ENCODE measurements at regions not wholly inside any gene's neighbourhood (a gene's known extent, or its start where the extent isn't known, plus 50 kb on each side); places are given as distances from the start of the nearest gene placed in this dataset.
"Not testable (repeated sequence)": the region's sequence is repeated elsewhere in the genome, so short reads cannot be mapped to it uniquely, and the experiment has no call there.

- DNase-seq, result no peak
Observed at GRCh38 chr19:30066781-30067759, 125.0 kb downstream of the URI1 start.

GRCh38 chr19:30067956-30068506 lies 126.0 kb downstream of the URI1 start:
- DNase-seq, result not testable (repeated sequence)

- DNase-seq, result no peak
Observed at GRCh38 chr19:30068528-30069395, 126.7 kb downstream of the URI1 start.

DNA sequence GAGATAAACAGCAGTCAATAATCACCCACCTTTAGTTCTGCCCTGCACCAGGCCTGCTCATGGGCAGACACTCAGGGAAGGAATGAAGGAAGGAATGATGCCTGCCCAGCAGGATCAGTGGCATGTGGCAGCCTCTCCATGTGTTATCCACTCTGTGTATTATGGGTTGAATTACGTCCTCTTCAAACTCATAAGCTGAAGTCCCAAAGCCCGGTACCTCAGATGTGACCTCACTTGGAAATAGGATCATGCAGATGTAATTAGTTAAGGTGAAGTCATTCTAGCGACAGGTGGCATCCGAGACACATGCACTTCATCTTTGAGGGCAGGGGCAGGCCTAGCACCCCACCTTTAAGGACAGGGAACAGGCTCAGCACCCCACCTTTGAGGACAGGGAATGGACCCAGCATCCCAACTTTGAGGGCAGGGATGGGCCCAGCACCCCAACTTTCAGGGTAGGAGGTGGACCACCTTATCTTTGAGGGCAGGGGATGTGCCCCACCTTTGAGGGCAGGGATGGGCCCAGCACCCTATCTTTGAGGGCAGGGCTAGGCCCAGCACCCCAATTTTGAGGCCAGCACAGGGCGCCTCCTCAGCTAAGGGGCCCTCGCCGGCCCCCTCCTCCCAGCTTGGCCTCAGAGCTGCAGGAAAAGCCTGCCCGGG lies 127.6 kb downstream of the URI1 start:
- DNase-seq, result no peak

- DNase-seq, result no peak
Observed at GRCh38 chr19:30070198-30070967, 128.3 kb downstream of the URI1 start.

- peak; percentile 50 for DNase-seq
Observed at GRCh38 chr19:30070968-30071632, 129.1 kb downstream of the URI1 start.

DNA sequence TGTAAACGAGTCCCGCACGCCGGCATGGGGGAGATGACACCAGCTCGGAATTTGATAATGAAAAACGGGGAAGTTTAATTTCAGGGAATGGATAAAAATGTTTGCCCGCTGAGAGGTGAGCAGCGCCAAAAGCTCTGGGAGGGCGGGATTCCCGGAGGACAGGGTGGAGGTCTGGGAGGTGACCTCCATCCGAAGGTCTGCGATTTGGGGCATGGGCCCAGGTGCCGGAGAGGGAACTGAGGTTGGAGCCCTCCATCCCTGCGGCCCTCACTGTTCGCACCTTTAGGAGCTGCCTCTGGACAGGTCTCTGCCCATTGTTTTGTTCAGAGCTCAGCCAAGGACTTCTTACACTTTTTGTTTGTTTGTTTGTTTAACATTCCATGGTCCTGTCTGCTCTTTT lies 129.8 kb downstream of the URI1 start:
- no peak for DNase-seq

DNA sequence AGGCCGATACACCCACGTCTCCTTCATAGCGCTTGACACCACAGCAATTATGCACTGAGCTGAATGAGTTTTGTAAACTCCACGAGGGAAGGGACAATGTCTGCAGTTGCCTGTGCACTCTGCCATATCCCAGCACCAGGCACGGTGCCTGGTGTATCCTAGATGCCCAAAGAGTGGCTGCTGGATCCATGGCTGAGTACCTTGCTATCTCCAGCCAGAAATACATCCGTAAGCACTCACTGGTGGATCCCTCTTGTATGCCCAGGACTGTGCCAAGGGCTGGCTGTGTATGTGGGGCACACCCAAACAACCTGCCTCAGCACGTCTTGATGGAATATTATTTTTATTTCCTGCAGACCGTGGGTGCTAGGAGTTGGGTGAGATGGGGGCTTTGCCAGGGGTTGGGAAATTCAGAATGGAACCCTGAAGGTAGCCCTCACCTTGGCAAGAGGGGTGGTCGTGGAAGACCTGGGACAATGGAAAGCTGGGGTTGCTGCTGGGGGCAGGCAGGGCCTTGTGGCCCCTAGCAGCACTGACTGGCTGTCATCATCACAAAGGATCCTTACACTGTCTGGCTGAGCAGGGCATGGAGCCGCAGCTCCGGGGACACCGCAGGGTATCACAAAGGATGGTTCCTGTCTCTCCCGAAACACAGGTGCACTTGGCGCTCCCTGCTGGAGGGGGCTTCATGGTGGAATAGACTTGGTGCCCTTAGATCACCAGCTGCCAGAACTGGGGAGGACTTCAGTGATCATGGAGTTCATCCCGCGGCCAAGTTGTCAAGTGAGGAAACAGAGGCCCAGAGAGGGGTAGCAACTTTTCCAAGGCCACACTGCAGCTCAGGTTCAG lies 131.3 kb downstream of the URI1 start:
- DNase-seq, result no peak

DNA sequence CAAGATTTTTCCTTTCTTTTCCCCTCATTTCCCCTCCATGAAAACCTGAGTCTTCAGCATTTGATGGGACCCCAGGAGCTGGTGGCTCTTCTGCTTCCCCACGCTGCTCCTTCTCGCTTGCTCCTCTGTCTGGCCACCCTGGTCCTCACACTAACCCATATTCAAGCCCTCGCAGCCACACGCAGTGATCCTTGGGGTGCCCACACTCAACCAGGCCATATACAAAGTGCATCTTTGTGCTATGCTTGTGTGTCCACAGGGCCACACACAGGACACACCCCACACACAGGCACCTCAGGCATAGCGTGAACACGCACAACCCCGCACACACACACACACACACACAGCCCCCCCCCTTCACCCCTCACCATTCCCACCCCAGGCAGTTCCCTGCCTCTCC lies 132.1 kb downstream of the URI1 start:
- no peak for DNase-seq

DNA sequence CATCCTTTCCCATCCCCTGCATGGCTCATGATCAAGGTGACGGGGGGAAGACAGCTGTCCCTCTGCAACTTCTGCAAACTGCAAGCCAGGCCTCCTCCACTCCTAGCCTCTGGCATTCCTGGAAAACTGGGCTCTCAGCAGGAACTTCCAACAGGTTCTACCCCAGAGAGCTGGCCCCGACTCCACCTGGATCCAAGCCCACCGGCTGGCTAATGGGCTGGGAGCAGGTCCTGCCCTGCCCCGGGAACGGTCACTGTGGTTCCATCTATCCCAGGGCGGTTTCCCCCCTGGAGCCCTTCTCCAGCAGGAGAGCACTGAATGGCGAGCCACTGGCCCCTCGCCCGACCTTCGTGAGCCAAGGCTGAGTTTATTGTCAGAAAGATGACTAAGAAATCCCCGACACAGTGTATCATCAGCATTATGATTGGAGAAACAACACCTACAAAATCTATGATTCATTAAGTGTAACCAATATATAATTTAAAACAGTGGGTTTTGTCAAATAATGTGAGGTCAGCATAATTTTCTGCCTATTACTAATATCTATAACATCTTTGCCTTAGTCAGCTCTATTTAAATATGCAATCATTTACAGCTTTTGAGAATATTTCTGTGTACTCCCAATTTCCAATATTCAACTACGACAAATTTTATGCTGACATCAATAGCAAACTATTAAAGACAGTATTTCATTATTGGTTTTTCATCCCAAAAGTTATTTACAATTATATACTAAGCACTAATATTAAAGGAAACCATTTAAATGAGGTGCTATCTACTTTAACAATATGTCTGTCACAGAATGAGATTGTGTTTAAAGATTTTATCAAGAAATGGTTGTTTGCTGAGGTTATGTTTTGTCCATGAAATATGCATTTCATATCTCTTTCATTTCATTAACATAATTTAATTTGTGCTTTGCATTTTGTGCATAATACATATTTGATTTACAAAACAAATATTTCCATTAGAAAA lies 133.0 kb downstream of the URI1 start:
- DNase-seq, result no peak

GRCh38 chr19:30076101-30076551 lies 134.1 kb downstream of the URI1 start:
- DNase-seq, result no peak

GRCh38 chr19:30076751-30077670 lies 135.0 kb downstream of the URI1 start:
- DNase-seq, result no peak

DNA sequence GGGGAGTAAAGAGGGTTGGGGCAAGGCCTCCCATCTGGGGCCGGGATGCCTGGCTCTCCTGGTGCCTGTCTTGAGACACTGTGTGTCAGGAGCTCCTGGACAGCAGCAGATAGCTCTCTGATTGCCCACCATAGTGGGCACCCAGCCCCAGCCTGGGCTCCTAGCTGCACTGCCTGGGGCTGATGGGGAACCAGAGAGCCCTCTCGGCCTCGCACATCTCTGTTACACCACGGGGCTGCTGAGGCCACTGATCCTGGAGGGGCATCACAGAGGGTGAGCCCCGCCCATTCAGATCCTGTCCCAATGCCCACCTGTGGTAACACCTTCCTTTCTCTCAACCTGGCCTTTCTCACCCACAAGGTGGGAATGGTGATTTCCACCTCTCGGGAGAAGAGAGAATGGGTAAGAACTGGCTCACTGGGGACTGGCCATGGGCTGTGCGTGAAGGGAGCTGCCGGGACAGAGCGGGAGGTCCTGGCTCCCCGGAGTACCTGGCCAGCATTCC lies 135.9 kb downstream of the URI1 start:
- no peak for DNase-seq

DNA sequence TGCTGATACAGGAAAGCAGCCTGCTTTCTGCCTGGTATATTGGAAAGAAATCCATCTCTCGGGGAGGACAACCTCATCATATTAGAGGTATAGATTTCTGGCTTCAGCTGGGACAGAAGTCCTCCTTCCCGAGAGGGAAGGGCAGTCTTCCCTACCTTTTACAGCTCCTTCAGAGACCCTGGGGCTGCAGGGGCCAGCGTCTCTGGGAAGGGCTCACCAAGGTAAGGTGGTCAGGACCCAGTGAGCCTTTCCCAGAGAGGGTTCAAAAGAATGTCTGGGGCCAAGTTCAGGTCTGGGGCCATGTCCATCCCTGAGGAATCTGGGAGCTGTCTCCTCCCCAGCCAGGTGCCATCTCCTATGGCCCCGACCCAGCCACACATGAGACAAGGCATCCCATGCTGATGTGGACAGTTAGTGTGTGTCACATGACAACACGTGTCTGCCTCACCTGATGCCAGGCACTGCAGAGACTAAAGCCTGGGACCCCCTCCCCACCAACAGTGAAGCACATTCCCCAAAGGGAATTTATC lies 136.4 kb downstream of the URI1 start:
- DNase-seq, result no peak

- no peak for DNase-seq
Observed at GRCh38 chr19:30079200-30079599, 137.2 kb downstream of the URI1 start.

- DNase-seq, result no peak
Observed at GRCh38 chr19:30082168-30082567, 140.1 kb downstream of the URI1 start.

- DNase-seq, result no peak
Observed at GRCh38 chr19:30082611-30083010, 140.6 kb downstream of the URI1 start.

All from right hindlimb (tissue), 1 donor.